DND-41 (cell line): ENCODE measurements at regions not wholly inside any gene's neighbourhood (a gene's known extent, or its start where the extent isn't known, plus 50 kb on each side); places are given as distances from the start of the nearest gene placed in this dataset.

Source experiments
- EZH2 ChIP-seq: IDR thresholded peaks from 3 replicates; pipeline ENCODE4 v1.6.1; 2012; ENCODE audit warnings: borderline replicate concordance, low read depth, mild to moderate bottlenecking, moderate library complexity, low read length, inconsistent platforms; ENCODE audit not compliant: severe bottlenecking
- TF ChIP-seq, protein P1 (sequence below): IDR thresholded peaks from 2 replicates; pipeline ENCODE4 v1.5.1; 2012; ENCODE audit warnings: borderline replicate concordance, low read length, moderate library complexity, mild to moderate bottlenecking; ENCODE audit not compliant: poor library complexity, severe bottlenecking; ENCODE audit errors: extremely low read depth

DNA sequence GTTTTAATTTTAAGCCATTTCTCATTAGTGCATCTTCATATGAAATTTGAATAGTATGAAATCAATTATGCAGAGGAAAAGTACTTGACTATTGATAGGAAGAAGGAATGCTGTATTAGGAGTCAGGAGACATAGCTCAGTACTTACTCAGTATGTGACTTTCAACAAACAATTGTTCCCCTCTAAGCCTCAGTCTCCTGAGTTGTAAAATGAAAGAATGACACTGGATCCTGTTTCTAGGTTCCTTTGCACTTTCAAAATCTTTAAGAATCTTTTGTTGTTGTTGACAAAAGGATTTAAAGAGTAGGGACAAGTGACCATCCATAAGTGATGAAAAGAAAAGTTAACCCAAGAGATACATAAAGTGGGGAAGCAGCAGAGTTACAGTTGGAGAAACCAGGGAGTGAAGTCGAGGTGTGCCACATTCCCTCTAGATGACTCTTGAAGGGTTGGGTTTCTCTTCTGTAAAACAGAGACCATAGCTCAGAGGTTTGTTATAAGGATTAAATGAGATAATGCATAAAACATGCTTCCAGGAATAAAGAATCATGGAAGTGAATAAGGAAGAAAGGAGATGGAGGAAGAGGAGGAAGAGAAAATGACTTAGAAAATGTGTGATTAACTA is 105.7 kb upstream of the KCNJ15 start:
- TF ChIP-seq, protein P1, sequence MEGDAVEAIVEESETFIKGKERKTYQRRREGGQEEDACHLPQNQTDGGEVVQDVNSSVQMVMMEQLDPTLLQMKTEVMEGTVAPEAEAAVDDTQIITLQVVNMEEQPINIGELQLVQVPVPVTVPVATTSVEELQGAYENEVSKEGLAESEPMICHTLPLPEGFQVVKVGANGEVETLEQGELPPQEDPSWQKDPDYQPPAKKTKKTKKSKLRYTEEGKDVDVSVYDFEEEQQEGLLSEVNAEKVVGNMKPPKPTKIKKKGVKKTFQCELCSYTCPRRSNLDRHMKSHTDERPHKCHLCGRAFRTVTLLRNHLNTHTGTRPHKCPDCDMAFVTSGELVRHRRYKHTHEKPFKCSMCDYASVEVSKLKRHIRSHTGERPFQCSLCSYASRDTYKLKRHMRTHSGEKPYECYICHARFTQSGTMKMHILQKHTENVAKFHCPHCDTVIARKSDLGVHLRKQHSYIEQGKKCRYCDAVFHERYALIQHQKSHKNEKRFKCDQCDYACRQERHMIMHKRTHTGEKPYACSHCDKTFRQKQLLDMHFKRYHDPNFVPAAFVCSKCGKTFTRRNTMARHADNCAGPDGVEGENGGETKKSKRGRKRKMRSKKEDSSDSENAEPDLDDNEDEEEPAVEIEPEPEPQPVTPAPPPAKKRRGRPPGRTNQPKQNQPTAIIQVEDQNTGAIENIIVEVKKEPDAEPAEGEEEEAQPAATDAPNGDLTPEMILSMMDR, result no peak
- no peak for TF ChIP-seq EZH2
